K562 (cell line): ENCODE measurements at regions not wholly inside any gene's neighbourhood (a gene's known extent, or its start where the extent isn't known, plus 50 kb on each side); places are given as distances from the start of the nearest gene placed in this dataset.

ENCODE experiments used
- ATAC-seq: fragments of 200-7000 bp; cut with Tn5 transposase; 3 replicates; pipeline ENCODE4 v1.9.1; 2020; ENCODE audit warnings: moderate library complexity
- BruUV-seq: library from RNA; stranded (reverse); fragments of 400-500 nt; replicated peaks from 2 replicates; lab custom pipeline; 2021; lab: Mats Ljungman, UMichigan
- CTCF ChIA-PET: fragments of 300-600 bp; formaldehyde crosslinking; extraction: SDS; loops from one replicate; lab custom pipeline; 2021; ENCODE audit warnings: low intra/inter-chr PET ratio; lab: Yijun Ruan, JAX
- POLR2A ChIA-PET: fragments of 300-600, 350-650 bp; sonication (Branson Sonifier 250); formaldehyde crosslinking; extraction: SDS; loops from one replicate; lab custom pipeline; 2021; ENCODE audit warnings: antibody characterized with exemption, inconsistent platforms; lab: Yijun Ruan, JAX
- DNase-seq, 4 experiments: peaks; one replicate each; pipeline versions ENCODE4 v3.0.0 to v3.0.0-alpha.2; 2011 to 2018; ENCODE audit warnings: low spot score in 3 of 4, mixed read lengths in 3 of 4; ENCODE audit errors: extremely low read depth in 1 of 4
- FAIRE-seq: peaks from 2 replicates; lab custom pipeline; 2011; peaks lifted over from hg19 to GRCh38; lab: Jason Lieb, UNC
- H2AFZ ChIP-seq: 2 replicates; pipeline ENCODE4 v1.6.0; 2011; ENCODE audit warnings: low read depth, low read length, control low read depth, inconsistent platforms
- H3K27ac ChIP-seq: fragments of 200-600 bp; 3 replicates; pipeline ENCODE4 v1.8.0; 2011; ENCODE audit warnings: low read depth, mild to moderate bottlenecking, control low read depth, inconsistent platforms, low read length, moderate library complexity, mixed read lengths; ENCODE audit errors: extremely low read depth
- H3K27me3 ChIP-seq, 2 experiments: fragments of 300-600 bp in 1 of 2; 2 replicates in 1 of 2; 3 replicates in 1 of 2; pipeline versions ENCODE4 v1.6.0 to v1.8.0; 2011; ENCODE audit warnings: inconsistent platforms in 2 of 2, low read length in 2 of 2, mild to moderate bottlenecking in 1 of 2, mixed read lengths in 1 of 2, moderate library complexity in 1 of 2; ENCODE audit not compliant: control insufficient read depth in 2 of 2, insufficient read depth in 2 of 2
- H3K36me3 ChIP-seq: fragments of 300-600 bp; 3 replicates; pipeline ENCODE4 v1.8.0; 2011; ENCODE audit warnings: mild to moderate bottlenecking, low read length, inconsistent platforms; ENCODE audit not compliant: control insufficient read depth, insufficient read depth
- H3K4me1 ChIP-seq, 2 experiments: fragments of 200-600 bp in 1 of 2; replicated peaks in 1 of 2; 2 replicates in 1 of 2; 3 replicates in 1 of 2; pipeline versions ENCODE4 v1.5.1 to v1.8.0; 2011; ENCODE audit warnings: inconsistent platforms in 2 of 2, low read length in 2 of 2, mild to moderate bottlenecking in 1 of 2, mixed read lengths in 1 of 2, moderate library complexity in 1 of 2; ENCODE audit not compliant: control insufficient read depth in 2 of 2, insufficient read depth in 2 of 2
- H3K4me2 ChIP-seq: 2 replicates; pipeline ENCODE4 v1.6.1; 2011; ENCODE audit warnings: low read length, control low read depth, inconsistent platforms, mixed read lengths; ENCODE audit not compliant: insufficient read depth
- H3K4me3 ChIP-seq: fragments of 200-600 bp; sonication (generic), shearing (Covaris generic); 2 replicates; pipeline ENCODE4 v1.5.1; 2016; ENCODE audit warnings: control low read depth, inconsistent platforms
- H3K79me2 ChIP-seq: fragments of 200-600 bp; 3 replicates; pipeline ENCODE4 v1.8.0; 2011; ENCODE audit warnings: low read length, inconsistent platforms; ENCODE audit not compliant: control insufficient read depth, insufficient read depth
- H3K9ac ChIP-seq, 2 experiments: 2 replicates each; pipeline versions ENCODE4 v1.6.0 to v1.6.1; 2011; ENCODE audit warnings: low read depth in 2 of 2, low read length in 2 of 2, control low read depth in 1 of 2, inconsistent platforms in 1 of 2, mild to moderate bottlenecking in 1 of 2, mixed read lengths in 1 of 2; ENCODE audit not compliant: insufficient read depth in 1 of 2
- H3K9me1 ChIP-seq: one replicate; pipeline ENCODE4 v1.6.0; 2011; ENCODE audit warnings: inconsistent platforms, mild to moderate bottlenecking, low read length, moderate library complexity; ENCODE audit not compliant: control insufficient read depth, insufficient read depth
- H3K9me3 ChIP-seq: replicated peaks from 2 replicates; pipeline ENCODE4 v1.5.1; 2011; ENCODE audit warnings: low read depth, low read length, inconsistent platforms; ENCODE audit not compliant: control insufficient read depth, insufficient read depth
- H4K20me1 ChIP-seq: replicated peaks from 2 replicates; pipeline ENCODE4 v1.6.1; 2011; ENCODE audit warnings: low read length, inconsistent platforms, mixed read lengths; ENCODE audit not compliant: control insufficient read depth, insufficient read depth
- BMI1 ChIP-seq: fragments of 150-350 bp; IDR thresholded peaks from 2 replicates; pipeline ENCODE4 v1.6.1; 2014; ENCODE audit warnings: low read length
- CSDE1 ChIP-seq, 2 experiments: fragments of 450-650 bp; IDR thresholded peaks; 2 replicates each; pipeline ENCODE4 v1.6.1; 2016; ENCODE audit warnings: mild to moderate bottlenecking in 1 of 2
- E2F1 ChIP-seq: sonication (generic); formaldehyde crosslinking; IDR thresholded peaks from 2 replicates; pipeline ENCODE4 v1.8.1; 2023; ENCODE audit warnings: mild to moderate bottlenecking, missing genetic modification reagents, moderate library complexity
- ZBTB1 ChIP-seq: sonication (generic); formaldehyde crosslinking; IDR thresholded peaks from 2 replicates; pipeline ENCODE4 v1.8.1; 2023; ENCODE audit warnings: missing genetic modification reagents, low read depth, mild to moderate bottlenecking, borderline replicate concordance
- ZFP36 ChIP-seq: fragments of 150-350 bp; IDR thresholded peaks from 2 replicates; pipeline ENCODE4 v1.6.1; 2018; ENCODE audit warnings: low read length, low read depth; ENCODE audit not compliant: partially characterized antibody
- ZNF232 ChIP-seq: sonication (generic); formaldehyde crosslinking; IDR thresholded peaks from 2 replicates; pipeline ENCODE4 v1.8.0; 2022; ENCODE audit warnings: mild to moderate bottlenecking, missing genetic modification reagents
- WGBS: fragments of 100-300 bp; shearing (Covaris generic); methylation state at CpG from one replicate; pipeline ENCODE4 v1.1.6; 2016; ENCODE audit warnings: low coverage, mixed read lengths; ENCODE audit not compliant: insufficient coverage; ENCODE audit errors: missing lambda C conversion rate; 5-methylcytosine and 5-hydroxymethylcytosine counted together
- in situ Hi-C: fragments of 300-500 bp; cut with MboI; formaldehyde crosslinking; loops from 4 replicates; pipeline ENCODE4 v1.15.0; 2018; ENCODE audit warnings: inconsistent platforms, mixed read lengths
- intact Hi-C: fragments of 100-400 bp; cut with micrococcal nuclease; formaldehyde crosslinking; loops from 2 replicates; pipeline ENCODE4 v1.14.2; 2022

GRCh38 chr6:158914923-158915322 lies 85.1 kb downstream of the RSPH3 start:
- no peaks in the 10 kb centered on the region for H3K36me3 ChIP-seq
- TF ChIP-seq ZBTB1 (CRISPR knock-in tag) (no peak), E2F1 (CRISPR knock-in tag) (no peak), ZNF232 (CRISPR knock-in tag) (no peak), CSDE1 (IDR thresholded peaks at IDR 0.05) (no peak), ZFP36 (peak; percentile 44), BMI1 (no peak)
- TF ChIP-seq, all 486 proteins: peak for 1
- Histone ChIP-seq H3K4me3 (no peak overlapping the region), H3K9me3 (no peaks in the 10 kb centered on the region), H3K27me3 (no peaks in the 10 kb centered on the region), H3K4me2 (no peak overlapping the region), H3K79me2 (no peaks in the 10 kb centered on the region), H3K4me1 (peaks cover 3 to 6% of the 10 kb centered on the region in 2 experiments; a peak in 3 of 5 replicates), H3K9me1 (no peaks in the 10 kb centered on the region), H4K20me1 (no peaks in the 10 kb centered on the region), H3K27ac (no peak overlapping the region), H3K9ac (no peak overlapping the region), H2AFZ (no peak overlapping the region)
- in situ Hi-C loops (no loop called here), intact Hi-C loops (no loop called here)
- no TSS peak for BruUV-seq
- ATAC-seq, result no peak
- CTCF ChIA-PET, result no interaction called here
- 54% methylated on average over 8 of the region's 8 CpGs for WGBS
- POLR2A ChIA-PET, result no interaction called here
- DNase-seq, result no peak
- FAIRE-seq, result no peak
